Caco-2 (cell line): ENCODE measurements at regions not wholly inside any gene's neighbourhood (a gene's known extent, or its start where the extent isn't known, plus 50 kb on each side); places are given as distances from the start of the nearest gene placed in this dataset.

Source experiments
- BruUV-seq: library from RNA; stranded (reverse); fragments of 400-500 nt; replicated peaks from 2 replicates; lab custom pipeline; 2021; lab: Mats Ljungman, UMichigan
- CTCF ChIA-PET: fragments of 300-600 bp; sonication (Branson Sonifier 250); formaldehyde crosslinking; loops from one replicate; lab custom pipeline; 2022; ENCODE audit warnings: antibody characterized with exemption; lab: Charles Lee
- POLR2A ChIA-PET: fragments of 300-600 bp; sonication (Branson Sonifier 250); formaldehyde crosslinking; loops from one replicate; lab custom pipeline; 2022; ENCODE audit warnings: antibody characterized with exemption; lab: Charles Lee
- DNase-seq, 2 experiments: peaks; one replicate each; pipeline versions ENCODE4 v3.0.0 to v3.0.0-alpha.2; 2020 to 2022
- H3K27me3 ChIP-seq: replicated peaks from 2 replicates; pipeline ENCODE4 v1.6.0; 2011; ENCODE audit warnings: low read length; ENCODE audit not compliant: control insufficient read depth, insufficient read depth
- H3K36me3 ChIP-seq: 2 replicates; pipeline ENCODE4 v1.5.1; 2011; ENCODE audit warnings: low read length; ENCODE audit not compliant: control insufficient read depth, insufficient read depth
- H3K4me1 ChIP-seq: fragments of 250-450 bp; sonication (Bioruptor Pico); 2 replicates; pipeline ENCODE4 v1.5.1; 2020; ENCODE audit warnings: mild to moderate bottlenecking
- H3K4me3 ChIP-seq: 2 replicates; pipeline ENCODE4 v1.5.1; 2011; ENCODE audit warnings: low read depth, mild to moderate bottlenecking, control low read depth, low read length
- H3K9me3 ChIP-seq: fragments of 250-450 bp; sonication (Bioruptor Pico); 2 replicates; pipeline ENCODE4 v1.5.1; 2020; ENCODE audit warnings: mild to moderate bottlenecking, moderate library complexity
- H3K27ac Mint-ChIP-seq: one replicate; pipeline ENCODE4 v1.8.0; 2022; ENCODE audit warnings: mixed read lengths; ENCODE audit not compliant: unreplicated experiment
- H3K27me3 Mint-ChIP-seq: one replicate; pipeline ENCODE4 v1.8.0; 2022; ENCODE audit warnings: mixed read lengths; ENCODE audit not compliant: insufficient read depth, unreplicated experiment
- H3K36me3 Mint-ChIP-seq: one replicate; pipeline ENCODE4 v1.8.0; 2022; ENCODE audit warnings: mild to moderate bottlenecking, mixed read lengths; ENCODE audit not compliant: insufficient read depth, unreplicated experiment
- H3K4me1 Mint-ChIP-seq: one replicate; pipeline ENCODE4 v1.8.0; 2022; ENCODE audit warnings: low read depth, mixed read lengths; ENCODE audit not compliant: unreplicated experiment
- H3K4me3 Mint-ChIP-seq: one replicate; pipeline ENCODE4 v1.8.0; 2022; ENCODE audit warnings: mild to moderate bottlenecking, moderate library complexity, mixed read lengths; ENCODE audit not compliant: unreplicated experiment
- H3K9me3 Mint-ChIP-seq: one replicate; pipeline ENCODE4 v1.8.0; 2022; ENCODE audit warnings: mixed read lengths; ENCODE audit not compliant: unreplicated experiment
- intact Hi-C: fragments of 100-400 bp; cut with micrococcal nuclease; formaldehyde crosslinking; loops from one replicate; pipeline ENCODE4 v1.10.0; 2022; ENCODE audit not compliant: unreplicated experiment
- TF ChIP-seq, protein P1 (sequence below), 2 experiments: fragments of 200-600 bp in 1 of 2; IDR thresholded peaks; 1 replicate in 1 of 2; 2 replicates in 1 of 2; pipeline versions ENCODE4 v1.5.1 to v1.8.0; 2011 to 2022; ENCODE audit warnings: antibody characterized with exemption in 1 of 2, control low read depth in 1 of 2, inconsistent platforms in 1 of 2, low read depth in 1 of 2, low read length in 1 of 2, mild to moderate bottlenecking in 1 of 2, moderate library complexity in 1 of 2; ENCODE audit not compliant: insufficient read depth in 1 of 2, severe bottlenecking in 1 of 2, unreplicated experiment in 1 of 2

DNA sequence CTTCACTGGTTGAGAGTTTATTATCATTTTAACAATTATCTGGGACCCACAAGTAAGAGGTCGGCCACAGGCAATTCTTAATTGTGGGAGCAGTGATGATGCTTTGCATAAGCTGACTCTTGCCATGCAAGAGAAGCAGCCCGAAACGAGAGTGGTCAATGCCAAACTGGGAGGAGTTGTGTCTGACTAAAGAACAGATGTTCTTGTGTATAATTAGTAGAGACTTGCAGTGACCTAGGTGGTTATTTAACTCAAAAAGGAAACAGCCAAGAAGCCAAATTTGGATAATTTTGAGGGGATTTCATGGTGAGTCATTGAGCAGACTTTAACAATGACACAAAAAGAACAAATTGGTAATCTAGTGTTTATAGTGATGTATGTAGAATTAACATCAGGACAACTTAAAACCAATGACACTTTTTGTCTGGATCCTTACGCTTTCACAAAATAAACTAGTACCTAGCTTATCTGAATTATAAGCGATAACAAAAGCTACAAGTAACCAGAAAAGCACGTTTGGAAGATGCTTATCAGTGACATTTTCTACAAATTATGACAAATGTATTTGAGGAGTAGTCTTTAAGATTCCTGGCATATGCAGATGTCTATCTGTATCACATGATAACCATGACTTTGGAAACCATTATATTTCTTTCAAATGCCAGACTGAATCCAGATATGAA, 184.7 kb upstream of the DLGAP1 start:
- Mint-ChIP-seq H3K9me3 (no peaks in the 10 kb centered on the region), H3K36me3 (no peaks in the 10 kb centered on the region), H3K27ac (no peak overlapping the region), H3K27me3 (peaks cover 2% of the 10 kb centered on the region), H3K4me1 (no peaks in the 10 kb centered on the region), H3K4me3 (no peak overlapping the region)
- no peaks in the 10 kb centered on the region for H3K27me3 ChIP-seq
- H3K36me3 ChIP-seq, result no peaks in the 10 kb centered on the region
- CTCF ChIA-PET, result no interaction called here
- POLR2A ChIA-PET, result no interaction called here
- no TSS peak for BruUV-seq
- H3K9me3 ChIP-seq, result no peaks in the 10 kb centered on the region
- TF ChIP-seq, protein P1, sequence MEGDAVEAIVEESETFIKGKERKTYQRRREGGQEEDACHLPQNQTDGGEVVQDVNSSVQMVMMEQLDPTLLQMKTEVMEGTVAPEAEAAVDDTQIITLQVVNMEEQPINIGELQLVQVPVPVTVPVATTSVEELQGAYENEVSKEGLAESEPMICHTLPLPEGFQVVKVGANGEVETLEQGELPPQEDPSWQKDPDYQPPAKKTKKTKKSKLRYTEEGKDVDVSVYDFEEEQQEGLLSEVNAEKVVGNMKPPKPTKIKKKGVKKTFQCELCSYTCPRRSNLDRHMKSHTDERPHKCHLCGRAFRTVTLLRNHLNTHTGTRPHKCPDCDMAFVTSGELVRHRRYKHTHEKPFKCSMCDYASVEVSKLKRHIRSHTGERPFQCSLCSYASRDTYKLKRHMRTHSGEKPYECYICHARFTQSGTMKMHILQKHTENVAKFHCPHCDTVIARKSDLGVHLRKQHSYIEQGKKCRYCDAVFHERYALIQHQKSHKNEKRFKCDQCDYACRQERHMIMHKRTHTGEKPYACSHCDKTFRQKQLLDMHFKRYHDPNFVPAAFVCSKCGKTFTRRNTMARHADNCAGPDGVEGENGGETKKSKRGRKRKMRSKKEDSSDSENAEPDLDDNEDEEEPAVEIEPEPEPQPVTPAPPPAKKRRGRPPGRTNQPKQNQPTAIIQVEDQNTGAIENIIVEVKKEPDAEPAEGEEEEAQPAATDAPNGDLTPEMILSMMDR (IDR thresholded peaks at IDR 0.05; ENCODE audit: insufficient read depth in 1 of 2, low read depth in 1 of 2, low read length in 1 of 2, severe bottlenecking in 1 of 2, unreplicated experiment in 1 of 2), result no peak
- no peaks in the 10 kb centered on the region for H3K4me1 ChIP-seq
- intact Hi-C loops, result no loop called here
- no peak for DNase-seq
- no peak overlapping the region for H3K4me3 ChIP-seq

DNA sequence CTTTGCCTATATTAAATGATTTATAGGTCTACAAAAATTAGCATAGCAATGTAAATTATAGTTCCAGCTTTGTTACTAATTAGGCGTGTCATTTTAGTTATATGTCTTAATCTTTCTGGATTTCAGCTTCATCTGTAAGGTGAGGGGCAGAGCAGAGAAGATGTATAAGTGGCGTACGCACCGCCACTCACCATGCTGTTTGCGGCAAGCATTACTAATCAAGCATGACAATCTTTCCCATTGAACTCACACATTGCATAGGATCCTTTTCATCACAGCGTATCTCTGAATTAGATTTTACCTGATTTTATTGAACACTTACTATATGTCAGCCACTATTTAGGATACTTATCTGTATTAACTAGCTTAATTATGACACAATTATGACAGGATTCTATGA, 183.6 kb upstream of the DLGAP1 start:
- BruUV-seq, result no TSS peak
- POLR2A ChIA-PET, result no interaction called here
- H3K36me3 Mint-ChIP-seq, result no peaks in the 10 kb centered on the region
- H3K9me3 Mint-ChIP-seq, result no peaks in the 10 kb centered on the region
- H3K4me1 Mint-ChIP-seq, result no peaks in the 10 kb centered on the region
- Histone ChIP-seq H3K36me3 (no peaks in the 10 kb centered on the region), H3K4me1 (no peaks in the 10 kb centered on the region), H3K9me3 (no peaks in the 10 kb centered on the region), H3K27me3 (no peaks in the 10 kb centered on the region), H3K4me3 (no peak overlapping the region)
- no peak overlapping the region for H3K4me3 Mint-ChIP-seq
- peaks cover 5% of the 10 kb centered on the region for H3K27me3 Mint-ChIP-seq
- TF ChIP-seq, protein P1 (IDR thresholded peaks at IDR 0.05; ENCODE audit: insufficient read depth in 1 of 2, low read depth in 1 of 2, low read length in 1 of 2, severe bottlenecking in 1 of 2, unreplicated experiment in 1 of 2), result no peak
- H3K27ac Mint-ChIP-seq, result no peak overlapping the region
- CTCF ChIA-PET, result no interaction called here
- DNase-seq, result no peak
- intact Hi-C loops, result no loop called here

DNA sequence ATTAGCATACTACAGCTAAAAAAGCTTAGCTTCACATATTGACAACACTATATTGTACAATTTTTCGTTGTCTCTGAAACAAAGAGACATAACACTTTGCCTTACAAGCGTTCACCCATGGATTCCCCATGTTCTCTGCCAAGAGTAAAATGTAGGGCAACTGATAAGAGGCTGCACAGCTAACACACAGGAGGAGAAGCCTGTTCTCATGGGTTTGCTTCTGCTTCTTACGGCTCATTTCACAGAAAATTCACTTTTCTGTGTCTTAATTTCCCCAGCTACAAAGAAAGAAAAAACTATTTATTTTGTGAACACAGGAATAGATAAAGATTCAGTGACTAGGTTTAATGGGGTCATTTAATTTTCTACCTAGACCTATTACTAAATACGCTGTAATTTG, 182.8 kb upstream of the DLGAP1 start:
- Mint-ChIP-seq H3K27me3 (peaks cover 5% of the 10 kb centered on the region), H3K4me3 (no peak overlapping the region), H3K4me1 (no peaks in the 10 kb centered on the region), H3K9me3 (no peaks in the 10 kb centered on the region), H3K36me3 (no peaks in the 10 kb centered on the region), H3K27ac (no peak overlapping the region)
- ChIA-PET POLR2A (no interaction called here), CTCF (no interaction called here)
- H3K36me3 ChIP-seq, result no peaks in the 10 kb centered on the region
- intact Hi-C loops, result no loop called here
- no peak overlapping the region for H3K4me3 ChIP-seq
- H3K9me3 ChIP-seq, result no peaks in the 10 kb centered on the region
- H3K4me1 ChIP-seq, result no peaks in the 10 kb centered on the region
- BruUV-seq, result no TSS peak
- no peak for DNase-seq
- TF ChIP-seq, protein P1 (IDR thresholded peaks at IDR 0.05; ENCODE audit: insufficient read depth in 1 of 2, low read depth in 1 of 2, low read length in 1 of 2, severe bottlenecking in 1 of 2, unreplicated experiment in 1 of 2), result no peak
- H3K27me3 ChIP-seq, result no peaks in the 10 kb centered on the region
